Trophoblast cell (in vitro differentiated cells and primary cell): ENCODE measurements at regions not wholly inside any gene's neighbourhood (a gene's known extent, or its start where the extent isn't known, plus 50 kb on each side); places are given as distances from the start of the nearest gene placed in this dataset.

ENCODE experiments used
- DNase-seq, 2 donors: peaks; one replicate each; pipeline ENCODE4 v3.0.0-alpha.2; 2016
- H2AFZ ChIP-seq: 2 replicates; pipeline ENCODE4 v1.6.1; 2013; ENCODE audit warnings: low read length, moderate library complexity, mild to moderate bottlenecking; ENCODE audit not compliant: insufficient read depth, poor library complexity
- H2AK5ac ChIP-seq: 2 replicates; pipeline ENCODE4 v1.6.1; 2013; ENCODE audit warnings: mild to moderate bottlenecking, low read length
- H2BK120ac ChIP-seq: 2 replicates; pipeline ENCODE4 v1.6.1; 2013; ENCODE audit warnings: low read length, mild to moderate bottlenecking, moderate library complexity; ENCODE audit not compliant: insufficient read depth, poor library complexity
- H2BK12ac ChIP-seq: 2 replicates; pipeline ENCODE4 v1.6.1; 2013; ENCODE audit warnings: mild to moderate bottlenecking, low read length, moderate library complexity
- H2BK5ac ChIP-seq: 2 replicates; pipeline ENCODE4 v1.6.1; 2013; ENCODE audit warnings: low read length, low read depth, moderate library complexity, mild to moderate bottlenecking; ENCODE audit not compliant: poor library complexity
- H3K14ac ChIP-seq: 2 replicates; pipeline ENCODE4 v1.6.1; 2013; ENCODE audit warnings: mild to moderate bottlenecking, low read length
- H3K18ac ChIP-seq: 2 replicates; pipeline ENCODE4 v1.6.1; 2013; ENCODE audit warnings: mild to moderate bottlenecking, low read length
- H3K23ac ChIP-seq: 2 replicates; pipeline ENCODE4 v1.6.1; 2013; ENCODE audit warnings: low read length
- H3K27ac ChIP-seq: 2 replicates; pipeline ENCODE4 v1.5.1; 2013; ENCODE audit warnings: low read depth, mild to moderate bottlenecking, inconsistent platforms, low read length, moderate library complexity
- H3K27me3 ChIP-seq: 2 replicates; pipeline ENCODE4 v1.6.1; 2013; ENCODE audit warnings: inconsistent platforms, mild to moderate bottlenecking, low read length, moderate library complexity; ENCODE audit not compliant: insufficient read depth
- H3K36me3 ChIP-seq, 2 experiments: 1 replicate in 1 of 2; 2 replicates in 1 of 2; pipeline ENCODE4 v1.6.1; 2013; ENCODE audit warnings: low read length in 2 of 2, mild to moderate bottlenecking in 2 of 2, moderate library complexity in 1 of 2; ENCODE audit not compliant: insufficient read depth in 2 of 2, control insufficient read depth in 1 of 2
- H3K4ac ChIP-seq: 2 replicates; pipeline ENCODE4 v1.6.1; 2013; ENCODE audit warnings: low read depth, mild to moderate bottlenecking, low read length, moderate library complexity
- H3K4me1 ChIP-seq, 2 experiments: 1 replicate in 1 of 2; 2 replicates in 1 of 2; pipeline ENCODE4 v1.6.1; 2013; ENCODE audit warnings: low read length in 2 of 2, mild to moderate bottlenecking in 2 of 2, moderate library complexity in 1 of 2; ENCODE audit not compliant: insufficient read depth in 2 of 2, control insufficient read depth in 1 of 2
- H3K4me2 ChIP-seq: 2 replicates; pipeline ENCODE4 v1.6.1; 2013; ENCODE audit warnings: inconsistent platforms, mild to moderate bottlenecking, low read length, moderate library complexity
- H3K4me3 ChIP-seq: 2 replicates; pipeline ENCODE4 v1.5.1; 2013; ENCODE audit warnings: mild to moderate bottlenecking, low read depth, low read length, inconsistent platforms
- H3K79me1 ChIP-seq: one replicate; pipeline ENCODE4 v1.6.1; 2013; ENCODE audit warnings: low read length
- H3K79me2 ChIP-seq: 2 replicates; pipeline ENCODE4 v1.6.1; 2013; ENCODE audit warnings: low read length, mild to moderate bottlenecking; ENCODE audit not compliant: control insufficient read depth, insufficient read depth, poor library complexity
- H3K9ac ChIP-seq: 2 replicates; pipeline ENCODE4 v1.6.1; 2013; ENCODE audit warnings: mild to moderate bottlenecking, low read length
- H3K9me3 ChIP-seq: 2 replicates; pipeline ENCODE4 v1.6.1; 2013; ENCODE audit warnings: low read depth, mild to moderate bottlenecking, control low read depth, inconsistent platforms, low read length; ENCODE audit not compliant: insufficient read depth
- H4K12ac ChIP-seq: 2 replicates; pipeline ENCODE4 v1.6.1; 2013; ENCODE audit warnings: low read depth, mild to moderate bottlenecking, low read length, moderate library complexity
- H4K8ac ChIP-seq: 2 replicates; pipeline ENCODE4 v1.6.1; 2013; ENCODE audit warnings: low read depth, mild to moderate bottlenecking, low read length, moderate library complexity
- H4K91ac ChIP-seq: one replicate; pipeline ENCODE4 v1.6.1; 2013; ENCODE audit warnings: low read depth, mild to moderate bottlenecking, low read length, moderate library complexity
- WGBS: extraction: QIAGEN DNeasy Blood & Tissue Kit; methylation state at CpG from one replicate; pipeline ENCODE4 v1.1.7; 2013; ENCODE audit warnings: missing lambda C conversion rate; ENCODE audit not compliant: insufficient read length, insufficient coverage; ENCODE audit errors: extremely low coverage; 5-methylcytosine and 5-hydroxymethylcytosine counted together

- H3K9me3 ChIP-seq, result peaks cover 1% of the 10 kb centered on the region
- no peak overlapping the region for H3K23ac ChIP-seq
- no peak overlapping the region for H3K4me3 ChIP-seq
- no peak overlapping the region for H3K4ac ChIP-seq
- no peak overlapping the region for H2AK5ac ChIP-seq
- no peak overlapping the region for H2BK5ac ChIP-seq
- no peak overlapping the region for H4K91ac ChIP-seq
- no peak overlapping the region for H2AFZ ChIP-seq
- peaks cover 7 to 8% of the 10 kb centered on the region in 2 experiments for H3K4me1 ChIP-seq
- H4K12ac ChIP-seq, result no peak overlapping the region
- no peaks in the 10 kb centered on the region for H3K27me3 ChIP-seq
- H2BK120ac ChIP-seq, result no peak overlapping the region
- H3K36me3 ChIP-seq, result no peaks in the 10 kb centered on the region
- no peak overlapping the region for H3K9ac ChIP-seq
- no peak overlapping the region for H4K8ac ChIP-seq
- no peak overlapping the region for H3K18ac ChIP-seq
- no peak for DNase-seq
- H3K27ac ChIP-seq, result no peak overlapping the region
- WGBS, result no CpG with 5 or more reads among the region's 2 CpGs
- H3K79me2 ChIP-seq, result no peaks in the 10 kb centered on the region
- peaks cover 3% of the 10 kb centered on the region for H3K79me1 ChIP-seq
- no peak overlapping the region for H3K14ac ChIP-seq
- no peak overlapping the region for H3K4me2 ChIP-seq
- H2BK12ac ChIP-seq, result no peak overlapping the region
These were observed 196.2 kb upstream of the ADRA1D start for GRCh38 chr20:4445331-4445730.

- no peak overlapping the region for H3K4me3 ChIP-seq
- no peak overlapping the region for H2AK5ac ChIP-seq
- no peak overlapping the region for H3K14ac ChIP-seq
- no peak overlapping the region for H2AFZ ChIP-seq
- no peak overlapping the region for H3K4me2 ChIP-seq
- H3K4ac ChIP-seq, result no peak overlapping the region
- H2BK12ac ChIP-seq, result no peak overlapping the region
- no peak overlapping the region for H3K27ac ChIP-seq
- no peaks in the 10 kb centered on the region for H3K36me3 ChIP-seq
- peak; percentile 41 to 81 for DNase-seq
- H2BK5ac ChIP-seq, result no peak overlapping the region
- H3K23ac ChIP-seq, result no peak overlapping the region
- H2BK120ac ChIP-seq, result no peak overlapping the region
- no peaks in the 10 kb centered on the region for H3K27me3 ChIP-seq
- H3K79me1 ChIP-seq, result peaks cover 3% of the 10 kb centered on the region
- H3K18ac ChIP-seq, result no peak overlapping the region
- no peak overlapping the region for H4K91ac ChIP-seq
- no peak overlapping the region for H3K9ac ChIP-seq
- no CpG with 5 or more reads among the region's 2 CpGs for WGBS
- no peaks in the 10 kb centered on the region for H3K79me2 ChIP-seq
- H4K8ac ChIP-seq, result no peak overlapping the region
- H3K4me1 ChIP-seq, result peaks cover 6 to 7% of the 10 kb centered on the region in 2 experiments
- H4K12ac ChIP-seq, result no peak overlapping the region
- peaks cover 1% of the 10 kb centered on the region for H3K9me3 ChIP-seq
These were observed 195.3 kb upstream of the ADRA1D start for GRCh38 chr20:4444404-4444803.

DNA sequence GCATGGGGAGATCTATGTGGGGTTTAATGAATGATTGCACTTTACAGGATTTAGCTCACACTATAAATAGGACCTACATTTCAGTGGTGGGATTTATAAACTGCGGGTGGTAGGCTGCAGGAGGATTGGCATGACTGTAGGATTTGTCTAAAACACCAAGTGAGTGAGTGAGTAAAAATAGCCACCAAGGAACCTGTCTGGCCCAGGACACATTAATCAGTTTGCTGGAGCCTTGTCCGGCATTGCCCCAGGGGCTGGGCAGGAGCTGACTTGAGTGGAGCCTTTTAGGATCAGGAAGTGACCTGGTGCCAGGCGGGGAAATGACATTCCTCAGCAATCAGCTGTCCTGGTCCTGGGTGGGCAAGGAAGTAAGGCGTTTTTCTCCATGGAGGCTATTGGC lies 193.9 kb upstream of the ADRA1D start:
- Histone ChIP-seq H3K18ac (no peak overlapping the region), H3K4me2 (no peak overlapping the region), H4K12ac (no peak overlapping the region), H3K36me3 (no peaks in the 10 kb centered on the region), H3K14ac (no peak overlapping the region), H2AFZ (no peak overlapping the region), H3K79me1 (peaks cover 3% of the 10 kb centered on the region), H3K23ac (no peak overlapping the region), H4K8ac (no peak overlapping the region), H2BK12ac (no peak overlapping the region), H4K91ac (no peak overlapping the region), H3K4me1 (peaks cover 6 to 7% of the 10 kb centered on the region in 2 experiments), H3K9ac (no peak overlapping the region), H3K4ac (no peak overlapping the region), H3K9me3 (peaks cover 1% of the 10 kb centered on the region), H2AK5ac (no peak overlapping the region), H3K4me3 (no peak overlapping the region), H3K27me3 (no peaks in the 10 kb centered on the region), H2BK120ac (no peak overlapping the region), H3K27ac (no peak overlapping the region), H2BK5ac (no peak overlapping the region), H3K79me2 (no peaks in the 10 kb centered on the region)
- no CpG with 5 or more reads among the region's 4 CpGs for WGBS
- DNase-seq, result no peak

GRCh38 chr20:4441871-4442270 lies 192.8 kb upstream of the ADRA1D start:
- no peak overlapping the region for H2AK5ac ChIP-seq
- H2BK12ac ChIP-seq, result no peak overlapping the region

More at GRCh38 chr20:4441871-4442270, 192.8 kb upstream of the ADRA1D start:
- peaks cover 1% of the 10 kb centered on the region for H3K9me3 ChIP-seq
- H3K18ac ChIP-seq, result no peak overlapping the region
- no peak overlapping the region for H2BK120ac ChIP-seq
- no peak overlapping the region for H3K27ac ChIP-seq
- no peaks in the 10 kb centered on the region for H3K27me3 ChIP-seq
- no peak overlapping the region for H3K4me2 ChIP-seq
- H3K23ac ChIP-seq, result no peak overlapping the region
- no peak overlapping the region for H3K14ac ChIP-seq
- H4K12ac ChIP-seq, result no peak overlapping the region
- H2AFZ ChIP-seq, result no peak overlapping the region
- WGBS, result no CpG with 5 or more reads among the region's 3 CpGs
- H3K79me1 ChIP-seq, result peaks cover 3% of the 10 kb centered on the region
- no peak overlapping the region for H4K91ac ChIP-seq
- no peak overlapping the region for H2BK5ac ChIP-seq
- peaks cover 6 to 7% of the 10 kb centered on the region in 2 experiments for H3K4me1 ChIP-seq
- no peak overlapping the region for H3K4me3 ChIP-seq
- DNase-seq, result no peak
- H3K9ac ChIP-seq, result no peak overlapping the region
- H3K79me2 ChIP-seq, result no peaks in the 10 kb centered on the region
- H4K8ac ChIP-seq, result no peak overlapping the region
- no peak overlapping the region for H3K4ac ChIP-seq
- no peaks in the 10 kb centered on the region for H3K36me3 ChIP-seq
